Activated T-cell treated with anti-CD3 and anti-CD28 coated beads, Interleukin-2, amount 50 U/mL, for 24 hours (primary cell): ENCODE measurements at regions not wholly inside any gene's neighbourhood (a gene's known extent, or its start where the extent isn't known, plus 50 kb on each side); places are given as distances from the start of the nearest gene placed in this dataset.
"Not testable (repeated sequence)": the region's sequence is repeated elsewhere in the genome, so short reads cannot be mapped to it uniquely, and the experiment has no call there.

Experiments
- DNase-seq: peaks from one replicate; pipeline ENCODE4 v3.0.0-alpha.2; 2020
- H3K27ac Mint-ChIP-seq: 2 replicates; pipeline ENCODE4 v1.8.0; 2020; ENCODE audit warnings: mild to moderate bottlenecking, mixed read lengths
- H3K27me3 Mint-ChIP-seq: 2 replicates; pipeline ENCODE4 v1.8.0; 2020; ENCODE audit warnings: mixed read lengths
- H3K36me3 Mint-ChIP-seq: 2 replicates; pipeline ENCODE4 v1.8.0; 2020; ENCODE audit warnings: low read depth, mixed read lengths
- H3K4me1 Mint-ChIP-seq: 2 replicates; pipeline ENCODE4 v1.8.0; 2020; ENCODE audit warnings: low read depth, mixed read lengths
- H3K4me3 Mint-ChIP-seq: 2 replicates; pipeline ENCODE4 v1.8.0; 2020; ENCODE audit warnings: mild to moderate bottlenecking, moderate library complexity, mixed read lengths
- H3K9me3 Mint-ChIP-seq: 2 replicates; pipeline ENCODE4 v1.8.0; 2020; ENCODE audit warnings: mixed read lengths

- Mint-ChIP-seq H3K4me1 (no peaks in the 10 kb centered on the region), H3K27me3 (peaks cover 7% of the 10 kb centered on the region), H3K4me3 (no peak overlapping the region), H3K9me3 (no peaks in the 10 kb centered on the region), H3K27ac (no peak overlapping the region), H3K36me3 (no peaks in the 10 kb centered on the region)
- no peak for DNase-seq
Measured at GRCh38 chr9:84054341-84055010, 73.9 kb downstream of the RMI1 start.

DNA sequence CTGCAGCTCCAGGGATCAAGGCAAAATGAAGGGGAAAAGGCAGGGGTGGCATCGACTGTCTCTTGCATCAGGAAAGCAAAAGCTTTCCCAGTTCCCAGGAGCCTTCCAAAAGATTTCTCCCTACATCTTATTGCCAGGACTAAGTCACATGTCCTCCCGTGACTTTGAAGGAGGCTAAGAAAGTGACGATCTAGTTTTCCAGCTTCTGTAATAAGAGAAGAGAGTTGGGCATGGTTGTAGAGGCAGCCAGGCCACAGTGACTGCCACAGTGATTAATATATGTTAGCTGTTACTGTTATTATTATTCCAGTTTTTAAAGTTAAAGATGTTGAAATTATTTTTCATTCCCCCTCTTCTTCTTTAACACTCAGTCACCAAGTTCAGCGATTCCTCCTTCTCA, 77.1 kb downstream of the RMI1 start:
- Mint-ChIP-seq H3K27me3 (peaks cover 16% of the 10 kb centered on the region), H3K36me3 (no peaks in the 10 kb centered on the region), H3K4me3 (no peak overlapping the region), H3K27ac (no peak overlapping the region), H3K4me1 (no peaks in the 10 kb centered on the region), H3K9me3 (no peaks in the 10 kb centered on the region)
- no peak for DNase-seq

DNA sequence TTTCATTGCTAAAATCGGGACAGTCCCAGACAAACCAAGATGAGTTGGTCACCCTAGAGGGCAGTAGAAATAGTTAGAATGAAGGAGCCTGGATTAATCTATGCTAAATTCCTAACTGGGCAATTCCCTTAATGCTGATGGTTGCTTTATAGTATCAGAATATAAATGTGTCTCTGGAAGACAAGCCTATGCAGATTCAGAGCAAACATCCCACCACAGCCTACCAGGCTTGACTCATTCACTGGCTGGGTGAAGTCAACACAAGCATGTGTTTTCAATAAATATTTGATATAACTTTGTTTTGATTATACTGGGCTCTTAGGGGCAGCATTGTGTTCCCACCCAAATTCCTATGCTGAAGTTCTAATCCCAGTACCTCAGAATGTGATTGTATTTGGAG, 79.3 kb downstream of the RMI1 start:
- no peak for DNase-seq
- H3K9me3 Mint-ChIP-seq: no peaks in the 10 kb centered on the region
- H3K36me3 Mint-ChIP-seq: no peaks in the 10 kb centered on the region
- H3K27ac Mint-ChIP-seq: no peak overlapping the region
- H3K4me3 Mint-ChIP-seq: no peak overlapping the region
- no peaks in the 10 kb centered on the region for H3K4me1 Mint-ChIP-seq
- peaks cover 16% of the 10 kb centered on the region for H3K27me3 Mint-ChIP-seq

DNA sequence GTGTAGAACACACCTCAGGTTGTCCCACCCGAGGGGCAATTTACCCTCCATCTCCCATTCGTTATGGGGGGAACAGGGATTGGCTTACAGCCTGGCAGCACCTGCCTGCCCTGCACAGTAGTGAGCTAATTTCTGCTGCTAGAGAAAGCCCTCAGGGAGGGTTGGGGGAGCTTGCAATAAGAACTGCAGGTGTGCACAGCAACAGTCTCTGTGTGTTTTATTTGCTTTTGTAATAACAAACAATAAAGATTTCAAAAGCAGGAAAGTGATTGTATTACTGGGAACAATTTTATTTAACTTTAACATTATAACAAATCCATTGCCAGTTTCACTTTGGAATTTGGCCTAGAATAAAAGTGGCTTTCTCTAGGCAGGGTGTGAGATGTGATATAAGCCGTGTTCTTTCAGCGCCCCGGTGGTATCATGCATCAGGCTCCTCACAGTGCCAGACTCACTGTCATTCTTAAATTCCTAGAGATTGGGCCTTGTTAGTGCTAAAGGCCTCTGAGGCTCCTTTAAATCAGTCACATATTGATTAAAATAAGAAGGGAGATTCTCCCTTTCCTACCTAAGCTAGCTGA, 81.1 kb downstream of the RMI1 start:
- Mint-ChIP-seq H3K27me3 (peaks cover 16% of the 10 kb centered on the region), H3K36me3 (no peaks in the 10 kb centered on the region), H3K9me3 (no peaks in the 10 kb centered on the region), H3K4me3 (no peak overlapping the region), H3K4me1 (no peaks in the 10 kb centered on the region), H3K27ac (no peak overlapping the region)
- DNase-seq: no peak

DNA sequence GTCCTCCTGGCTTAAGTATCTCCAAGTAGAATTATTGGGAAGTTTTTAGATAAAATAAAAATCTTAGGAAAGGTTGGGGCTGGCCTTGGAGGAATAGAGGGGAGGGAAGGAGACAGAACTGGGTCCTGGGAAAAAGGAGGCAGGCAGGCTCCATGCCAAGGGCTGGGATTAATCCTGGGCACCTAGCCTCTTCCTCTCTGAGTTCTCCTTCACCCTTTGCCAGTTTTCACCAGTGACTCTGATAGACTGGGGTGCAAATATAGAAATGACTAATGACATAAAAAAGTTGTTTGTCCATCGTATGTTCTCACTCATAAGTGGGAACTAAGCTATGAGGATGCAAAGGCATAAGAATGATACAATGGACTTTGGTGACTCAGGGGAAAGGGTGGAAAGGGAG, 81.9 kb downstream of the RMI1 start:
- no peaks in the 10 kb centered on the region for H3K36me3 Mint-ChIP-seq
- no peak overlapping the region for H3K27ac Mint-ChIP-seq
- no peak for DNase-seq
- peaks cover 16% of the 10 kb centered on the region for H3K27me3 Mint-ChIP-seq
- no peak overlapping the region for H3K4me3 Mint-ChIP-seq
- no peaks in the 10 kb centered on the region for H3K4me1 Mint-ChIP-seq
- H3K9me3 Mint-ChIP-seq: no peaks in the 10 kb centered on the region

- no peak overlapping the region for H3K27ac Mint-ChIP-seq
- no peak for DNase-seq
- no peaks in the 10 kb centered on the region for H3K9me3 Mint-ChIP-seq
- H3K36me3 Mint-ChIP-seq: no peaks in the 10 kb centered on the region
- no peak overlapping the region for H3K4me3 Mint-ChIP-seq
- H3K27me3 Mint-ChIP-seq: no peaks in the 10 kb centered on the region
- no peaks in the 10 kb centered on the region for H3K4me1 Mint-ChIP-seq
Measured at GRCh38 chr9:84067821-84068220, 87.2 kb downstream of the RMI1 start.

- no peaks in the 10 kb centered on the region for H3K4me1 Mint-ChIP-seq
- no peaks in the 10 kb centered on the region for H3K27me3 Mint-ChIP-seq
- H3K4me3 Mint-ChIP-seq: no peak overlapping the region
- no peaks in the 10 kb centered on the region for H3K9me3 Mint-ChIP-seq
- H3K36me3 Mint-ChIP-seq: no peaks in the 10 kb centered on the region
- no peak for DNase-seq
- no peak overlapping the region for H3K27ac Mint-ChIP-seq
Measured at GRCh38 chr9:84068872-84069271, 88.3 kb downstream of the RMI1 start.

- Mint-ChIP-seq H3K27me3 (no peaks in the 10 kb centered on the region), H3K4me1 (no peaks in the 10 kb centered on the region), H3K36me3 (no peaks in the 10 kb centered on the region), H3K27ac (no peak overlapping the region), H3K4me3 (no peak overlapping the region), H3K9me3 (no peaks in the 10 kb centered on the region)
- DNase-seq: no peak
Measured at GRCh38 chr9:84070590-84070989, 90.0 kb downstream of the RMI1 start.

DNA sequence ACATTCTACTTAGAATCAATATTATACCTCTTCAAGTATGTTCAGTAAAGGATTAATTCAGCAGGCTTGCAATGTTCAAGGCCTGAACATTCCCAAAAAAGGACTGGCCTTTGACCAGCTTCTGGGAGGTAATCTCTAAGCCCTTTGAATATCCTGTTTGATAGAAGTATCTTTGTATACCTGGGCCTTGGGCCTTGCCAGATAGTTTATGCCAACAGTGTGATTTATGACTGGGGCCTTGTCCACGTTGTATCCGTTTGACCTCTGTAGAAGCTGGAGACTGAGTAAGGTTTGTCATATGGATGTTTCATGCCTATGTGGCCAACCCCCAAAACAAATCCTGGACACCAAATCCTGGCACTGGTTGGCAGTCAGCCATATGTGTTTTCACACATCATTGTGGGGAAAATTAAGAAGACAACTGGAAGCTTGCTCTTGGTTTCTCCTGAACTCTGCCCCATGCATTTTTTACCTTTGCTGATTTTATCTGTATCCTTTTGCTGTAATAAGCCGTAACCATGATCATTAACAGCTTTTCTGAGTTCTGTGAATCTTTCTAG, 92.1 kb downstream of the RMI1 start:
- no peaks in the 10 kb centered on the region for H3K4me1 Mint-ChIP-seq
- H3K36me3 Mint-ChIP-seq: no peaks in the 10 kb centered on the region
- no peaks in the 10 kb centered on the region for H3K9me3 Mint-ChIP-seq
- H3K4me3 Mint-ChIP-seq: no peak overlapping the region
- H3K27me3 Mint-ChIP-seq: no peaks in the 10 kb centered on the region
- H3K27ac Mint-ChIP-seq: no peak overlapping the region
- DNase-seq: no peak

- Mint-ChIP-seq H3K4me1 (no peaks in the 10 kb centered on the region), H3K4me3 (no peak overlapping the region), H3K36me3 (no peaks in the 10 kb centered on the region), H3K27ac (no peak overlapping the region), H3K9me3 (peaks cover 2% of the 10 kb centered on the region), H3K27me3 (peaks cover 4% of the 10 kb centered on the region)
- no peak for DNase-seq
Measured at GRCh38 chr9:84075004-84075403, 94.4 kb downstream of the RMI1 start.

DNA sequence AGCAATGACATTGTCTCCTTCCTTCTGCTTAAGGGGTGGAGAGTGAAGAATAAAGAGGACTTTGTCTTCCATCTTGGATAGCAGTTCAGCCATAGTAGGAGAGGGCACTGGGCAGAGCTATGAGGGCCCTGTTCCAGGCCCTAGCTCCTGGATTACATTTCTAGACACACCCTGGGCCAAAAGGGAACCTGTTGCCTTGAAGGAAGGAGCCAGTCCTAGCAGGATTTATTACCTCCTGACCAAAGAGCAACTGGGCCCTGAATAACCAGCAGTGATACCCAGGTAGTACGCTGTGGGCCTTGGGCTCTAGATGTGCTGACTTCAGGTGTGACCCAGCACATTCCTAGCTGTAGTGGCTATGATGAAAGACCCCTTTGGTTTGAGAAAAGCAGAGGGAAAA, 95.8 kb downstream of the RMI1 start:
- H3K27ac Mint-ChIP-seq: no peak overlapping the region
- no peak for DNase-seq
- peaks cover 2% of the 10 kb centered on the region for H3K9me3 Mint-ChIP-seq
- no peaks in the 10 kb centered on the region for H3K4me1 Mint-ChIP-seq
- H3K36me3 Mint-ChIP-seq: no peaks in the 10 kb centered on the region
- H3K4me3 Mint-ChIP-seq: no peak overlapping the region
- peaks cover 11% of the 10 kb centered on the region for H3K27me3 Mint-ChIP-seq

GRCh38 chr9:84077816-84078215, 97.2 kb downstream of the RMI1 start:
- not testable (repeated sequence) for H3K36me3 Mint-ChIP-seq, DNase-seq, H3K27ac Mint-ChIP-seq, H3K4me3 Mint-ChIP-seq, H3K4me1 Mint-ChIP-seq, H3K9me3 Mint-ChIP-seq
- peaks cover 13% of the 10 kb centered on the region for H3K27me3 Mint-ChIP-seq

GRCh38 chr9:84079994-84080393, 99.4 kb downstream of the RMI1 start:
- H3K36me3 Mint-ChIP-seq: no peaks in the 10 kb centered on the region
- no peak overlapping the region for H3K27ac Mint-ChIP-seq
- H3K4me1 Mint-ChIP-seq: no peaks in the 10 kb centered on the region
- H3K27me3 Mint-ChIP-seq: peaks cover 13% of the 10 kb centered on the region
- DNase-seq: no peak
- H3K9me3 Mint-ChIP-seq: peaks cover 2% of the 10 kb centered on the region
- no peak overlapping the region for H3K4me3 Mint-ChIP-seq

DNA sequence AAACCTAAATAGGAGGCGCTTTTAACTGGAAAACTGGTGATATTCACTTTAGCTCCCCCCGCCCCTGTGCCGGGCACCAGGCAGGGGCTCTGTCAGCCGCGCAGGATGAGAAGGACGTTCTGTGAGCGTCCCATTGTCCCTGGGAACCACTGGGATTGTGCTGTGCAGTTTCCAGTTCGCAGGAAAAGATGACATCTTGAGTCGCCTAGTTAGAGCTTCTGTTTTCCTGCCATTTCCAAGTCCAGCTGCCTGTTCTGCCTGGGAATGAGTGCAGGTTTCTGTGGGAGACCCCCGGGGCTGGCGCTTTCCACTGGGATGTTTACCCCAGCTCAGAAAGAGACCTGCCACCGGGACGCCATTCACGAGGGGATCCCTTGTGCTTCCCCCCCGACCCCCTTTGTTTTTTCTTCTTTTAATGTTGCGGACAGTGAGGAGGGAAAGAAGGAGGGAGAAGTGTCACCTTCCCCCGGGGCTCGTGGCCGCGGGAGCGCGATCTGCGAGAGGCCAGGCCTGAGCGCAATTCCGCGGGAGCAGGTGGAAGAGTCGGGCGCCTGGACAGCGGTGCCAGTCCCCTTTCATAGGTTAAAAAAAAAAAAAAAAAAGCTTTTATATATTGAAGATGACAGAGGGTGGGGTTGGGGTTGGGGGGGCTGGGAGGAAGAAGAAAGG, 121.5 kb downstream of the RMI1 start:
- Mint-ChIP-seq H3K27ac (no peak overlapping the region), H3K27me3 (peaks cover 48% of the 10 kb centered on the region), H3K4me3 (no peak overlapping the region), H3K9me3 (no peaks in the 10 kb centered on the region), H3K36me3 (no peaks in the 10 kb centered on the region), H3K4me1 (peaks cover 2% of the 10 kb centered on the region)
- no peak for DNase-seq
